B cell (primary cell): ENCODE measurements at regions not wholly inside any gene's neighbourhood (a gene's known extent, or its start where the extent isn't known, plus 50 kb on each side); places are given as distances from the start of the nearest gene placed in this dataset.
"Not testable (repeated sequence)": the region's sequence is repeated elsewhere in the genome, so short reads cannot be mapped to it uniquely, and the experiment has no call there.

Source experiments
- EZH2 ChIP-seq: IDR thresholded peaks from 2 replicates; pipeline ENCODE4 v1.6.1; 2012; ENCODE audit warnings: borderline replicate concordance, low read depth, mild to moderate bottlenecking, moderate library complexity, low read length; ENCODE audit not compliant: insufficient read depth, poor library complexity, severe bottlenecking
- TF ChIP-seq, protein P1 (sequence below): fragments of 200-600 bp; IDR thresholded peaks from one replicate; pipeline ENCODE4 v1.8.0; 2022; ENCODE audit warnings: antibody characterized with exemption, mild to moderate bottlenecking

DNA sequence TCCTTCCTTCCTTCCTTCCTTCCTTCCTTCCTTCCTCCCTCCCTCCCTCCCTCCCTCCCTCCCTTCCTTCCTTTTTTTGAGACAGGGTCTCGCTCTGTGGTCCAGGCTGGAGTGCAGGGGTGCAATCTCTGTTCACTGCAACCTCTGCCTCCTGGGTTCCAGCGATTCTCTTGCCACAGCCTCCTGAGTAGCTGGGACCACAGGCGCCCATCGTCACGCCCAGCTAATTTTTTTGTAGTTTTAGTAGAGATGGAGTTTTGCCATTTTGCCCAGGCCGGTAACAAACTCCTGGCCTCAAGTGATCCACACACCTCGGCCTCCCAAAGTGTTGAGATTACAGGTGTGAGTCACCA, 50.9 kb downstream of the SMIM38 start:
- TF ChIP-seq, protein P1, sequence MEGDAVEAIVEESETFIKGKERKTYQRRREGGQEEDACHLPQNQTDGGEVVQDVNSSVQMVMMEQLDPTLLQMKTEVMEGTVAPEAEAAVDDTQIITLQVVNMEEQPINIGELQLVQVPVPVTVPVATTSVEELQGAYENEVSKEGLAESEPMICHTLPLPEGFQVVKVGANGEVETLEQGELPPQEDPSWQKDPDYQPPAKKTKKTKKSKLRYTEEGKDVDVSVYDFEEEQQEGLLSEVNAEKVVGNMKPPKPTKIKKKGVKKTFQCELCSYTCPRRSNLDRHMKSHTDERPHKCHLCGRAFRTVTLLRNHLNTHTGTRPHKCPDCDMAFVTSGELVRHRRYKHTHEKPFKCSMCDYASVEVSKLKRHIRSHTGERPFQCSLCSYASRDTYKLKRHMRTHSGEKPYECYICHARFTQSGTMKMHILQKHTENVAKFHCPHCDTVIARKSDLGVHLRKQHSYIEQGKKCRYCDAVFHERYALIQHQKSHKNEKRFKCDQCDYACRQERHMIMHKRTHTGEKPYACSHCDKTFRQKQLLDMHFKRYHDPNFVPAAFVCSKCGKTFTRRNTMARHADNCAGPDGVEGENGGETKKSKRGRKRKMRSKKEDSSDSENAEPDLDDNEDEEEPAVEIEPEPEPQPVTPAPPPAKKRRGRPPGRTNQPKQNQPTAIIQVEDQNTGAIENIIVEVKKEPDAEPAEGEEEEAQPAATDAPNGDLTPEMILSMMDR, result not testable (repeated sequence)
- not testable (repeated sequence) for TF ChIP-seq EZH2
